ENCODE measurements at regions not wholly inside any gene's neighbourhood (a gene's known extent, or its start where the extent isn't known, plus 50 kb on each side); places are given as distances from the start of the nearest gene placed in this dataset.

DNA sequence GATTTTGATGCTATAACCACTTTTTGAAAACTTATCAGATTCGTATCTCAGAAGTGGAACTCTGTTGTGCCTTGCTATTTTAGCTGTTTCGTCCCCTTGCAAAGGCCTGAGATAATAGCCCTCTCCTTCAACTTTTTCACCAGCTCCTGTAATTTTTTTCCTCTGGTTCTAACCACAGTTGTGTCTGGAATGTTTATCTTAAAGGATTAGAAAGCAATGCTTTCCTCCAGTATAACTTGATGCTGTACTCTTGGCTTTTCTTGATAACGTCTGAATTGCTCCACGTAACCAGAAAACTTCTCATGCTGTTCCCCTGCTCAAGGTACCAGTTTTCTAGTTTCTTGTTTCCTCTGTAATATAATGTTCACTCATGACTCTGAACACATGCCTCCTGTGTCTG, 209.4 kb downstream of the DTWD2 start:
- ChIA-PET CTCF (no interaction called here), POLR2A (no interaction called here)
- H3K27ac Mint-ChIP-seq, result no peak overlapping the region
- H3K36me3 Mint-ChIP-seq, result no peaks in the 10 kb centered on the region
- TF ChIP-seq, protein P1, sequence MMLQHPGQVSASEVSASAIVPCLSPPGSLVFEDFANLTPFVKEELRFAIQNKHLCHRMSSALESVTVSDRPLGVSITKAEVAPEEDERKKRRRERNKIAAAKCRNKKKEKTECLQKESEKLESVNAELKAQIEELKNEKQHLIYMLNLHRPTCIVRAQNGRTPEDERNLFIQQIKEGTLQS (CRISPR knock-in tag; conservative IDR thresholded peaks at IDR 0.05), result no peak
- TF ChIP-seq, protein P2, sequence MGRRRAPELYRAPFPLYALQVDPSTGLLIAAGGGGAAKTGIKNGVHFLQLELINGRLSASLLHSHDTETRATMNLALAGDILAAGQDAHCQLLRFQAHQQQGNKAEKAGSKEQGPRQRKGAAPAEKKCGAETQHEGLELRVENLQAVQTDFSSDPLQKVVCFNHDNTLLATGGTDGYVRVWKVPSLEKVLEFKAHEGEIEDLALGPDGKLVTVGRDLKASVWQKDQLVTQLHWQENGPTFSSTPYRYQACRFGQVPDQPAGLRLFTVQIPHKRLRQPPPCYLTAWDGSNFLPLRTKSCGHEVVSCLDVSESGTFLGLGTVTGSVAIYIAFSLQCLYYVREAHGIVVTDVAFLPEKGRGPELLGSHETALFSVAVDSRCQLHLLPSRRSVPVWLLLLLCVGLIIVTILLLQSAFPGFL (CRISPR knock-in tag; IDR thresholded peaks at IDR 0.05; ENCODE audit: borderline replicate concordance), result no peak
- TF ChIP-seq ELF4 (CRISPR knock-in tag; IDR thresholded peaks at IDR 0.05; ENCODE audit: low read depth) (no peak), ZNF396 (CRISPR knock-in tag; IDR thresholded peaks at IDR 0.05; ENCODE audit: borderline replicate concordance) (no peak), ATF6 (CRISPR knock-in tag; IDR thresholded peaks at IDR 0.05) (no peak), CDX4 (CRISPR knock-in tag; IDR thresholded peaks at IDR 0.05; ENCODE audit: borderline replicate concordance) (no peak), ZNF671 (CRISPR knock-in tag; IDR thresholded peaks at IDR 0.05) (no peak), ZNF263 (CRISPR knock-in tag; IDR thresholded peaks at IDR 0.05; ENCODE audit: low read depth) (no peak), E2F1 (CRISPR knock-in tag; IDR thresholded peaks at IDR 0.05) (no peak), TP53 (CRISPR knock-in tag; IDR thresholded peaks at IDR 0.05) (no peak), ETV6 (CRISPR knock-in tag; IDR thresholded peaks at IDR 0.05) (no peak), ZNF121 (CRISPR knock-in tag; IDR thresholded peaks at IDR 0.05) (no peak), SMAD4 (CRISPR knock-in tag; IDR thresholded peaks at IDR 0.05) (no peak)
- TF ChIP-seq, protein P3, sequence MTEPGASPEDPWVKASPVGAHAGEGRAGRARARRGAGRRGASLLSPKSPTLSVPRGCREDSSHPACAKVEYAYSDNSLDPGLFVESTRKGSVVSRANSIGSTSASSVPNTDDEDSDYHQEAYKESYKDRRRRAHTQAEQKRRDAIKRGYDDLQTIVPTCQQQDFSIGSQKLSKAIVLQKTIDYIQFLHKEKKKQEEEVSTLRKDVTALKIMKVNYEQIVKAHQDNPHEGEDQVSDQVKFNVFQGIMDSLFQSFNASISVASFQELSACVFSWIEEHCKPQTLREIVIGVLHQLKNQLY (CRISPR knock-in tag; IDR thresholded peaks at IDR 0.05), result no peak
- TF ChIP-seq, protein P4, sequence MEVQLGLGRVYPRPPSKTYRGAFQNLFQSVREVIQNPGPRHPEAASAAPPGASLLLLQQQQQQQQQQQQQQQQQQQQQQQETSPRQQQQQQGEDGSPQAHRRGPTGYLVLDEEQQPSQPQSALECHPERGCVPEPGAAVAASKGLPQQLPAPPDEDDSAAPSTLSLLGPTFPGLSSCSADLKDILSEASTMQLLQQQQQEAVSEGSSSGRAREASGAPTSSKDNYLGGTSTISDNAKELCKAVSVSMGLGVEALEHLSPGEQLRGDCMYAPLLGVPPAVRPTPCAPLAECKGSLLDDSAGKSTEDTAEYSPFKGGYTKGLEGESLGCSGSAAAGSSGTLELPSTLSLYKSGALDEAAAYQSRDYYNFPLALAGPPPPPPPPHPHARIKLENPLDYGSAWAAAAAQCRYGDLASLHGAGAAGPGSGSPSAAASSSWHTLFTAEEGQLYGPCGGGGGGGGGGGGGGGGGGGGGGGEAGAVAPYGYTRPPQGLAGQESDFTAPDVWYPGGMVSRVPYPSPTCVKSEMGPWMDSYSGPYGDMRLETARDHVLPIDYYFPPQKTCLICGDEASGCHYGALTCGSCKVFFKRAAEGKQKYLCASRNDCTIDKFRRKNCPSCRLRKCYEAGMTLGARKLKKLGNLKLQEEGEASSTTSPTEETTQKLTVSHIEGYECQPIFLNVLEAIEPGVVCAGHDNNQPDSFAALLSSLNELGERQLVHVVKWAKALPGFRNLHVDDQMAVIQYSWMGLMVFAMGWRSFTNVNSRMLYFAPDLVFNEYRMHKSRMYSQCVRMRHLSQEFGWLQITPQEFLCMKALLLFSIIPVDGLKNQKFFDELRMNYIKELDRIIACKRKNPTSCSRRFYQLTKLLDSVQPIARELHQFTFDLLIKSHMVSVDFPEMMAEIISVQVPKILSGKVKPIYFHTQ (CRISPR knock-in tag; IDR thresholded peaks at IDR 0.05), result no peak
- TF ChIP-seq, protein P5, sequence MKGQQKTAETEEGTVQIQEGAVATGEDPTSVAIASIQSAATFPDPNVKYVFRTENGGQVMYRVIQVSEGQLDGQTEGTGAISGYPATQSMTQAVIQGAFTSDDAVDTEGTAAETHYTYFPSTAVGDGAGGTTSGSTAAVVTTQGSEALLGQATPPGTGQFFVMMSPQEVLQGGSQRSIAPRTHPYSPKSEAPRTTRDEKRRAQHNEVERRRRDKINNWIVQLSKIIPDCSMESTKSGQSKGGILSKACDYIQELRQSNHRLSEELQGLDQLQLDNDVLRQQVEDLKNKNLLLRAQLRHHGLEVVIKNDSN (CRISPR knock-in tag; IDR thresholded peaks at IDR 0.05), result no peak
- TF ChIP-seq, protein P6, sequence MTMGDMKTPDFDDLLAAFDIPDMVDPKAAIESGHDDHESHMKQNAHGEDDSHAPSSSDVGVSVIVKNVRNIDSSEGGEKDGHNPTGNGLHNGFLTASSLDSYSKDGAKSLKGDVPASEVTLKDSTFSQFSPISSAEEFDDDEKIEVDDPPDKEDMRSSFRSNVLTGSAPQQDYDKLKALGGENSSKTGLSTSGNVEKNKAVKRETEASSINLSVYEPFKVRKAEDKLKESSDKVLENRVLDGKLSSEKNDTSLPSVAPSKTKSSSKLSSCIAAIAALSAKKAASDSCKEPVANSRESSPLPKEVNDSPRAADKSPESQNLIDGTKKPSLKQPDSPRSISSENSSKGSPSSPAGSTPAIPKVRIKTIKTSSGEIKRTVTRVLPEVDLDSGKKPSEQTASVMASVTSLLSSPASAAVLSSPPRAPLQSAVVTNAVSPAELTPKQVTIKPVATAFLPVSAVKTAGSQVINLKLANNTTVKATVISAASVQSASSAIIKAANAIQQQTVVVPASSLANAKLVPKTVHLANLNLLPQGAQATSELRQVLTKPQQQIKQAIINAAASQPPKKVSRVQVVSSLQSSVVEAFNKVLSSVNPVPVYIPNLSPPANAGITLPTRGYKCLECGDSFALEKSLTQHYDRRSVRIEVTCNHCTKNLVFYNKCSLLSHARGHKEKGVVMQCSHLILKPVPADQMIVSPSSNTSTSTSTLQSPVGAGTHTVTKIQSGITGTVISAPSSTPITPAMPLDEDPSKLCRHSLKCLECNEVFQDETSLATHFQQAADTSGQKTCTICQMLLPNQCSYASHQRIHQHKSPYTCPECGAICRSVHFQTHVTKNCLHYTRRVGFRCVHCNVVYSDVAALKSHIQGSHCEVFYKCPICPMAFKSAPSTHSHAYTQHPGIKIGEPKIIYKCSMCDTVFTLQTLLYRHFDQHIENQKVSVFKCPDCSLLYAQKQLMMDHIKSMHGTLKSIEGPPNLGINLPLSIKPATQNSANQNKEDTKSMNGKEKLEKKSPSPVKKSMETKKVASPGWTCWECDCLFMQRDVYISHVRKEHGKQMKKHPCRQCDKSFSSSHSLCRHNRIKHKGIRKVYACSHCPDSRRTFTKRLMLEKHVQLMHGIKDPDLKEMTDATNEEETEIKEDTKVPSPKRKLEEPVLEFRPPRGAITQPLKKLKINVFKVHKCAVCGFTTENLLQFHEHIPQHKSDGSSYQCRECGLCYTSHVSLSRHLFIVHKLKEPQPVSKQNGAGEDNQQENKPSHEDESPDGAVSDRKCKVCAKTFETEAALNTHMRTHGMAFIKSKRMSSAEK (CRISPR knock-in tag; IDR thresholded peaks at IDR 0.05; ENCODE audit: borderline replicate concordance), result no peak
- TF ChIP-seq, protein P7, sequence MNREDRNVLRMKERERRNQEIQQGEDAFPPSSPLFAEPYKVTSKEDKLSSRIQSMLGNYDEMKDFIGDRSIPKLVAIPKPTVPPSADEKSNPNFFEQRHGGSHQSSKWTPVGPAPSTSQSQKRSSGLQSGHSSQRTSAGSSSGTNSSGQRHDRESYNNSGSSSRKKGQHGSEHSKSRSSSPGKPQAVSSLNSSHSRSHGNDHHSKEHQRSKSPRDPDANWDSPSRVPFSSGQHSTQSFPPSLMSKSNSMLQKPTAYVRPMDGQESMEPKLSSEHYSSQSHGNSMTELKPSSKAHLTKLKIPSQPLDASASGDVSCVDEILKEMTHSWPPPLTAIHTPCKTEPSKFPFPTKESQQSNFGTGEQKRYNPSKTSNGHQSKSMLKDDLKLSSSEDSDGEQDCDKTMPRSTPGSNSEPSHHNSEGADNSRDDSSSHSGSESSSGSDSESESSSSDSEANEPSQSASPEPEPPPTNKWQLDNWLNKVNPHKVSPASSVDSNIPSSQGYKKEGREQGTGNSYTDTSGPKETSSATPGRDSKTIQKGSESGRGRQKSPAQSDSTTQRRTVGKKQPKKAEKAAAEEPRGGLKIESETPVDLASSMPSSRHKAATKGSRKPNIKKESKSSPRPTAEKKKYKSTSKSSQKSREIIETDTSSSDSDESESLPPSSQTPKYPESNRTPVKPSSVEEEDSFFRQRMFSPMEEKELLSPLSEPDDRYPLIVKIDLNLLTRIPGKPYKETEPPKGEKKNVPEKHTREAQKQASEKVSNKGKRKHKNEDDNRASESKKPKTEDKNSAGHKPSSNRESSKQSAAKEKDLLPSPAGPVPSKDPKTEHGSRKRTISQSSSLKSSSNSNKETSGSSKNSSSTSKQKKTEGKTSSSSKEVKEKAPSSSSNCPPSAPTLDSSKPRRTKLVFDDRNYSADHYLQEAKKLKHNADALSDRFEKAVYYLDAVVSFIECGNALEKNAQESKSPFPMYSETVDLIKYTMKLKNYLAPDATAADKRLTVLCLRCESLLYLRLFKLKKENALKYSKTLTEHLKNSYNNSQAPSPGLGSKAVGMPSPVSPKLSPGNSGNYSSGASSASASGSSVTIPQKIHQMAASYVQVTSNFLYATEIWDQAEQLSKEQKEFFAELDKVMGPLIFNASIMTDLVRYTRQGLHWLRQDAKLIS (CRISPR knock-in tag; IDR thresholded peaks at IDR 0.05; ENCODE audit: borderline replicate concordance), result no peak
- no peak overlapping the region for H3K4me3 Mint-ChIP-seq
- peaks cover 10% of the 10 kb centered on the region for H3K4me1 Mint-ChIP-seq
- no peaks in the 10 kb centered on the region for H3K9me3 Mint-ChIP-seq
- ATAC-seq (no peak), DNase-seq (ENCODE audit: low spot score) (no peak)
- no peaks in the 10 kb centered on the region for H3K27me3 Mint-ChIP-seq (ENCODE audit: low read depth)
